ENCODE measurements at regions not wholly inside any gene's neighbourhood (a gene's known extent, or its start where the extent isn't known, plus 50 kb on each side); places are given as distances from the start of the nearest gene placed in this dataset.

- ChIA-PET CTCF (no interaction called here), POLR2A (no interaction called here)
- H3K27ac Mint-ChIP-seq: no peak overlapping the region
- no peaks in the 10 kb centered on the region for H3K36me3 Mint-ChIP-seq (ENCODE audit: low read depth)
- ATAC-seq (ENCODE audit: low read depth) (no peak), DNase-seq (no peak)
- H3K27me3 Mint-ChIP-seq: no peaks in the 10 kb centered on the region
- TF ChIP-seq, protein P1, sequence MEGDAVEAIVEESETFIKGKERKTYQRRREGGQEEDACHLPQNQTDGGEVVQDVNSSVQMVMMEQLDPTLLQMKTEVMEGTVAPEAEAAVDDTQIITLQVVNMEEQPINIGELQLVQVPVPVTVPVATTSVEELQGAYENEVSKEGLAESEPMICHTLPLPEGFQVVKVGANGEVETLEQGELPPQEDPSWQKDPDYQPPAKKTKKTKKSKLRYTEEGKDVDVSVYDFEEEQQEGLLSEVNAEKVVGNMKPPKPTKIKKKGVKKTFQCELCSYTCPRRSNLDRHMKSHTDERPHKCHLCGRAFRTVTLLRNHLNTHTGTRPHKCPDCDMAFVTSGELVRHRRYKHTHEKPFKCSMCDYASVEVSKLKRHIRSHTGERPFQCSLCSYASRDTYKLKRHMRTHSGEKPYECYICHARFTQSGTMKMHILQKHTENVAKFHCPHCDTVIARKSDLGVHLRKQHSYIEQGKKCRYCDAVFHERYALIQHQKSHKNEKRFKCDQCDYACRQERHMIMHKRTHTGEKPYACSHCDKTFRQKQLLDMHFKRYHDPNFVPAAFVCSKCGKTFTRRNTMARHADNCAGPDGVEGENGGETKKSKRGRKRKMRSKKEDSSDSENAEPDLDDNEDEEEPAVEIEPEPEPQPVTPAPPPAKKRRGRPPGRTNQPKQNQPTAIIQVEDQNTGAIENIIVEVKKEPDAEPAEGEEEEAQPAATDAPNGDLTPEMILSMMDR (IDR thresholded peaks at IDR 0.05): no peak
- intact Hi-C loops (cut with micrococcal nuclease): no loop called here
- no peak overlapping the region for H3K4me3 Mint-ChIP-seq
- H3K4me1 Mint-ChIP-seq: no peaks in the 10 kb centered on the region
- H3K9me3 Mint-ChIP-seq: peaks cover 8% of the 10 kb centered on the region
Measured at GRCh38 chr6:67884442-67884841, 750.6 kb upstream of the ADGRB3 start.

- H3K27me3 Mint-ChIP-seq: no peaks in the 10 kb centered on the region
- ChIA-PET POLR2A (no interaction called here), CTCF (no interaction called here)
- TF ChIP-seq, protein P1 (IDR thresholded peaks at IDR 0.05): no peak
- no peak overlapping the region for H3K4me3 Mint-ChIP-seq
- DNase-seq (no peak), ATAC-seq (ENCODE audit: low read depth) (no peak)
- no peaks in the 10 kb centered on the region for H3K36me3 Mint-ChIP-seq (ENCODE audit: low read depth)
- no peaks in the 10 kb centered on the region for H3K4me1 Mint-ChIP-seq
- intact Hi-C loops (cut with micrococcal nuclease): no loop called here
- no peak overlapping the region for H3K27ac Mint-ChIP-seq
- H3K9me3 Mint-ChIP-seq: peaks cover 8% of the 10 kb centered on the region
Measured at GRCh38 chr6:67883500-67884366, 751.3 kb upstream of the ADGRB3 start.

- H3K36me3 Mint-ChIP-seq (ENCODE audit: low read depth): no peaks in the 10 kb centered on the region
- ATAC-seq (ENCODE audit: low read depth) (no peak), DNase-seq (no peak)
- no peaks in the 10 kb centered on the region for H3K4me1 Mint-ChIP-seq
- H3K27ac Mint-ChIP-seq: no peak overlapping the region
- no peak overlapping the region for H3K4me3 Mint-ChIP-seq
- TF ChIP-seq, protein P1 (IDR thresholded peaks at IDR 0.05): no peak
- intact Hi-C loops (cut with micrococcal nuclease): no loop called here
- H3K27me3 Mint-ChIP-seq: no peaks in the 10 kb centered on the region
- ChIA-PET POLR2A (no interaction called here), CTCF (no interaction called here)
- peaks cover 3% of the 10 kb centered on the region for H3K9me3 Mint-ChIP-seq
Measured at GRCh38 chr6:67882436-67883311, 752.4 kb upstream of the ADGRB3 start.

GRCh38 chr6:67881706-67882065, 753.4 kb upstream of the ADGRB3 start:
- Mint-ChIP-seq H3K27me3 (no peaks in the 10 kb centered on the region), H3K36me3 (ENCODE audit: low read depth) (no peaks in the 10 kb centered on the region), H3K9me3 (peaks cover 2% of the 10 kb centered on the region), H3K4me1 (no peaks in the 10 kb centered on the region), H3K27ac (no peak overlapping the region), H3K4me3 (no peak overlapping the region)
- DNase-seq (no peak), ATAC-seq (ENCODE audit: low read depth) (no peak)
- TF ChIP-seq, protein P1 (IDR thresholded peaks at IDR 0.05): no peak
- intact Hi-C loops (cut with micrococcal nuclease): no loop called here
- ChIA-PET CTCF (no interaction called here), POLR2A (no interaction called here)

All from activated B cell treated with CpG ODN at 0.5 μM for 24 hours (primary cell).